Thyroid gland (tissue), 4 donors: ENCODE measurements at regions not wholly inside any gene's neighbourhood (a gene's known extent, or its start where the extent isn't known, plus 50 kb on each side); places are given as distances from the start of the nearest gene placed in this dataset.

Experiments
- POLR2A ChIP-seq, 2 donors: fragments of 450-650 bp; IDR thresholded peaks; one replicate each; pipeline ENCODE4 v1.6.1; 2017; ENCODE audit warnings: antibody characterized with exemption in 2 of 2, mild to moderate bottlenecking in 2 of 2, moderate library complexity in 1 of 2
- TF ChIP-seq, protein P1 (sequence below), 6 experiments: fragments of 200-600 bp in 3 of 6; fragments of 450-650 bp in 3 of 6; sonication (generic) in 3 of 6; IDR thresholded peaks; one replicate each; pipeline ENCODE4 v1.5.1; 2016 to 2019; ENCODE audit warnings: antibody characterized with exemption in 6 of 6, mild to moderate bottlenecking in 2 of 6, inconsistent platforms in 1 of 6, moderate library complexity in 1 of 6

DNA sequence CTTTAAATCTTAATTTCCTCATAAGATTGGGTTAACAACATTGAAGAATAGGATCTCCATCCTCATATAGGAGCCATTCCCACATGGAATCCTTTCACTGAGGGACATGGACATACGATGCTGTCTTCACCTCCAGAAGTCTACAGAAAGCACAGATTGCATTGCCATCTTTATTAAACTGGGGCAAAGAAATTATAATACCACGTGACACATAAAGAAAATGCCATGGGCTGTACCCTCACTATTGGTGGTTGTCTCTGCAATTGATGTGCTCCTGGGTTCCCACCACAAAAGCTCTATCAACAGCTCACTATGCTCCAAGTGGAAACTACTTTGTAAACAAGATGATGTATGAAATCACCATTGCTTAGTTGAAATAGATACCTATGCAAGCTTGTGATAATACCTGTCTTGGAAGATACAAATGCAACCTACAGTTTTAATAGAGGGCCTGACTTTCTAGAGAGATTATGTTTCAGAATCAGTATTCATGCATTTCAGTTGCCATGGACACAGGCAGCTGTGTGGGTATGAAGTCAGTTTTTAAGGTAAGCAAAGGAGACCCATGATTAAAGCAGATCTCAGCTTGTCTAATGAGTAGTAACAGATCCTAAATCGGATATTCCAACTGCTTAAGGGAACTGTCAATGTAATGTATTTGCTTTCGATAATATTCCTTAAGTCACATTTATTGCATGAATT lies 337.0 kb downstream of the RAD51AP2 start:
- TF ChIP-seq, protein P1, sequence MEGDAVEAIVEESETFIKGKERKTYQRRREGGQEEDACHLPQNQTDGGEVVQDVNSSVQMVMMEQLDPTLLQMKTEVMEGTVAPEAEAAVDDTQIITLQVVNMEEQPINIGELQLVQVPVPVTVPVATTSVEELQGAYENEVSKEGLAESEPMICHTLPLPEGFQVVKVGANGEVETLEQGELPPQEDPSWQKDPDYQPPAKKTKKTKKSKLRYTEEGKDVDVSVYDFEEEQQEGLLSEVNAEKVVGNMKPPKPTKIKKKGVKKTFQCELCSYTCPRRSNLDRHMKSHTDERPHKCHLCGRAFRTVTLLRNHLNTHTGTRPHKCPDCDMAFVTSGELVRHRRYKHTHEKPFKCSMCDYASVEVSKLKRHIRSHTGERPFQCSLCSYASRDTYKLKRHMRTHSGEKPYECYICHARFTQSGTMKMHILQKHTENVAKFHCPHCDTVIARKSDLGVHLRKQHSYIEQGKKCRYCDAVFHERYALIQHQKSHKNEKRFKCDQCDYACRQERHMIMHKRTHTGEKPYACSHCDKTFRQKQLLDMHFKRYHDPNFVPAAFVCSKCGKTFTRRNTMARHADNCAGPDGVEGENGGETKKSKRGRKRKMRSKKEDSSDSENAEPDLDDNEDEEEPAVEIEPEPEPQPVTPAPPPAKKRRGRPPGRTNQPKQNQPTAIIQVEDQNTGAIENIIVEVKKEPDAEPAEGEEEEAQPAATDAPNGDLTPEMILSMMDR (IDR thresholded peaks at IDR 0.05) = no peak
- TF ChIP-seq POLR2A (IDR thresholded peaks at IDR 0.05) = no peak
